ENCODE measurements at regions not wholly inside any gene's neighbourhood (a gene's known extent, or its start where the extent isn't known, plus 50 kb on each side); places are given as distances from the start of the nearest gene placed in this dataset.

DNA sequence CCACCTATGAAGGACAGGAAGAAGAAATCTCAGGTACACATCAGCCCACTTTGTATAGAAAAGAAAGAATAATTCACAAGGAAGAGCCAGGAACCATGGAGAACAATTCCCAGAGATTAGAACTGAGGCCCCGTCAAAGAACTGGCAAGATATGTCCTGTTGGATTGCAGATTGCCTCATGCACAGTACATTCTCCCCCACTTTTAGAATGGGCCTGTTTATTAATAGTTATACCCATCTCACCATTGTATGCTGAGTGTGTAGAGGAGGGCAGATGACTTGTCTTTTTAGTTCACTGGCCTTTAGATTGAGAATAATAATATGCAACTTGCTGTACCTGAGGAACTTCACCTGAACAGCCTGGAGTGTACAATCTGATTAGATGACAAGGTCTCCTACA is 315.6 kb upstream of the HAND2 start:
- TF ChIP-seq, protein P1, sequence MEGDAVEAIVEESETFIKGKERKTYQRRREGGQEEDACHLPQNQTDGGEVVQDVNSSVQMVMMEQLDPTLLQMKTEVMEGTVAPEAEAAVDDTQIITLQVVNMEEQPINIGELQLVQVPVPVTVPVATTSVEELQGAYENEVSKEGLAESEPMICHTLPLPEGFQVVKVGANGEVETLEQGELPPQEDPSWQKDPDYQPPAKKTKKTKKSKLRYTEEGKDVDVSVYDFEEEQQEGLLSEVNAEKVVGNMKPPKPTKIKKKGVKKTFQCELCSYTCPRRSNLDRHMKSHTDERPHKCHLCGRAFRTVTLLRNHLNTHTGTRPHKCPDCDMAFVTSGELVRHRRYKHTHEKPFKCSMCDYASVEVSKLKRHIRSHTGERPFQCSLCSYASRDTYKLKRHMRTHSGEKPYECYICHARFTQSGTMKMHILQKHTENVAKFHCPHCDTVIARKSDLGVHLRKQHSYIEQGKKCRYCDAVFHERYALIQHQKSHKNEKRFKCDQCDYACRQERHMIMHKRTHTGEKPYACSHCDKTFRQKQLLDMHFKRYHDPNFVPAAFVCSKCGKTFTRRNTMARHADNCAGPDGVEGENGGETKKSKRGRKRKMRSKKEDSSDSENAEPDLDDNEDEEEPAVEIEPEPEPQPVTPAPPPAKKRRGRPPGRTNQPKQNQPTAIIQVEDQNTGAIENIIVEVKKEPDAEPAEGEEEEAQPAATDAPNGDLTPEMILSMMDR (IDR thresholded peaks at IDR 0.05; ENCODE audit: borderline replicate concordance, insufficient read depth, low read depth, low read length) = no peak
- no peak overlapping the region for H3K4me3 ChIP-seq (ENCODE audit: low read depth, low read length)

DNA sequence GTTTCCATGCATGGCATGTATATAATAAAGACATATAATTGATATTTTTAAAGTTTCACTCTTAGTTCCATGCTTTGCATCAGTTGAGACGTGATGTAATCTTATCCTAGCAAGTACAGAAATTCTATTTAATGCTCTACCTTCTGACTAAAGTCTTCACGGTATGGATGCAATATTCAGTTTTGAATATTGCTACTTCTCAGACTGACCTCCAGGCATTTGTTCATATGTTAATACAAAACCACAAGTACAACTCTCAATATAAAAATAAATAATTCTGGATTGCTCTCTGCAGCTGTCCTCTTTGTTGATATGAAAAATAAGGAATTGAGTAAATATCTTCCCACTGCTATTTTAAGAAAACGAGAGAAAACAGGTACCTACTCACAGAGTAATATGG is 309.8 kb upstream of the HAND2 start:
- TF ChIP-seq, protein P1 (IDR thresholded peaks at IDR 0.05; ENCODE audit: borderline replicate concordance, insufficient read depth, low read depth, low read length) = no peak
- H3K4me3 ChIP-seq (ENCODE audit: low read depth, low read length) = no peak overlapping the region

- no peak overlapping the region for H3K4me3 ChIP-seq (ENCODE audit: low read depth, low read length)
- TF ChIP-seq, protein P1 (IDR thresholded peaks at IDR 0.05; ENCODE audit: borderline replicate concordance, insufficient read depth, low read depth, low read length) = no peak
Measured at GRCh38 chr4:173837517-173837916, 307.5 kb upstream of the HAND2 start.

- H3K4me3 ChIP-seq (ENCODE audit: low read depth, low read length) = no peak overlapping the region
- TF ChIP-seq, protein P1 (IDR thresholded peaks at IDR 0.05; ENCODE audit: borderline replicate concordance, insufficient read depth, low read depth, low read length) = no peak
Measured at GRCh38 chr4:173835903-173836302, 305.9 kb upstream of the HAND2 start.

- no peak overlapping the region for H3K4me3 ChIP-seq (ENCODE audit: low read depth, low read length)
- TF ChIP-seq, protein P1 (IDR thresholded peaks at IDR 0.05; ENCODE audit: borderline replicate concordance, insufficient read depth, low read depth, low read length) = no peak
Measured at GRCh38 chr4:173834151-173834550, 304.1 kb upstream of the HAND2 start.

GRCh38 chr4:173829565-173829964 is 299.5 kb upstream of the HAND2 start:
- TF ChIP-seq, protein P1 (IDR thresholded peaks at IDR 0.05; ENCODE audit: borderline replicate concordance, insufficient read depth, low read depth, low read length) = no peak
- no peak overlapping the region for H3K4me3 ChIP-seq (ENCODE audit: low read depth, low read length)

DNA sequence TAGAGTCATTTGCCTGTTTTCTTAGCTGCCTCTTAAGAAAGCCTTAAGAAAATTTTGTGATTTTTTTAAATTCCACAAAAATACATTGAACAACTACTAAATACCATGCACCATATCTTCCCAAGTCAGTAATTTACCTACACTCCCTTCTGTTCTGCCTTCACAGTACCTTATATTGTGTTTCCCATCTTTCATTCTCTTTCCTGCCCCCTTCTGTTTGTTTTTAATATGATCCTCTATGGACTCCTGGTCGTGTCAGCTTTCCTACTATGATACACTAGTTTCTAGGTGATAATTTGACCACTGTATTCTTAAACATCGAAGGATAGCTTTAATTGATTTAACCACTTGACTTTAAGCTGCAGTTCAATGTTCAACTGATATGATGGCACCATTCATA is 297.7 kb upstream of the HAND2 start:
- TF ChIP-seq, protein P1 (IDR thresholded peaks at IDR 0.05; ENCODE audit: borderline replicate concordance, insufficient read depth, low read depth, low read length) = no peak
- no peak overlapping the region for H3K4me3 ChIP-seq (ENCODE audit: low read depth, low read length)
